ENCODE measurements at regions not wholly inside any gene's neighbourhood (a gene's known extent, or its start where the extent isn't known, plus 50 kb on each side); places are given as distances from the start of the nearest gene placed in this dataset.

DNA sequence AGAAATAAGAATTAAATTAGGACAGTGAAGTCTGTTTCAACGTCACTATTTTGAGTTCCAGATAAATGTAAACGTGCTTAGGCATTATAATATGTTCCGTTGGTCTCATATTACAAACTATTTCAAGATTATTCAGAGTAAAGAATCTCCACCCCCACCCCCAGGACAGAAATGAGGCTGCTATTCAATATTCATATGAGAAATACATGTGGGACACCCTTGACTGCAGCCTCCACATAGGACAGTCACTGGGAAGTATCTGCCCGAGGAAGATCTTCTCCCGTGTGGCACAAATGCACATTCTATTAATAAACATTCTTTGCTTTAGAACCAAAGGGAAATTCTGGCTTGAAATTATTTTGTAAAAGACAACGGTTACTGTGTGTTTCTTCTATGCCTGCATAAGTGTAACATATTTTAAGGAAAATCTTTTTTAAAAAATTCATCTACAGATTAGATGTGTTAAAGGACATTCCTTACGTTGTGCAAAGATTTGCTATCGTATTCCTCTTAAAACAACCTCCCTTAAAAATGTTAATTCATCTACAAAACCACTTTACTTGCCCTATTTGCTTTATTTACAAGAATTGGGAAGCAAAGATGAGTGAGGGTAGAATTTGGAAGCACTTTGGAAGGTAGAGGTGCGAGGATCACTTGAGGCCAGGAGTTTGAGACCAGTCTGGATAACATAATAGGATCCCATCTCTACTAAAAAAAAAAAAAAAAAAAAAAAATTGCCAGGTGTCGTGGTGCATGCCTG, 148.3 kb upstream of the SOX14 start:
- Histone ChIP-seq H3K36me3 (ENCODE audit: control insufficient read depth in 4 of 4, insufficient read depth in 3 of 4, low read depth in 1 of 4, low read length in 3 of 4) (no peaks in the 10 kb centered on the region), H3K4me1 (ENCODE audit: control insufficient read depth in 4 of 4, insufficient read depth in 4 of 4, low read length in 3 of 4) (no peaks in the 10 kb centered on the region), H3K4me3 (ENCODE audit: low read depth in 1 of 3, low read length in 3 of 3) (no peak overlapping the region), H3K9me3 (ENCODE audit: control insufficient read depth in 4 of 4, low read length in 3 of 4) (no peaks in the 10 kb centered on the region), H3K9ac (ENCODE audit: low read depth in 1 of 2, low read length in 2 of 2) (no peak overlapping the region), H3K27me3 (ENCODE audit: control insufficient read depth in 4 of 4, insufficient read depth in 4 of 4, low read length in 3 of 4) (peaks cover 0 to 6% (median 2%) of the 10 kb centered on the region in 4 donors), H3K27ac (ENCODE audit: low read depth in 1 of 2, low read length in 2 of 2) (no peak overlapping the region)
- TF ChIP-seq YY1 (IDR thresholded peaks at IDR 0.05), result no peak
- TF ChIP-seq TAF1 (conservative IDR thresholded peaks at IDR 0.05), result no peak
- TF ChIP-seq EGR1 (IDR thresholded peaks at IDR 0.05; ENCODE audit: low read depth in 2 of 2), result no peak
- TF ChIP-seq SP1 (IDR thresholded peaks at IDR 0.05), result no peak
- no peak for TF ChIP-seq HNF4G (IDR thresholded peaks at IDR 0.05)
- TF ChIP-seq HNF4A (conservative IDR thresholded peaks at IDR 0.05), result no peak
- TF ChIP-seq, protein P1, sequence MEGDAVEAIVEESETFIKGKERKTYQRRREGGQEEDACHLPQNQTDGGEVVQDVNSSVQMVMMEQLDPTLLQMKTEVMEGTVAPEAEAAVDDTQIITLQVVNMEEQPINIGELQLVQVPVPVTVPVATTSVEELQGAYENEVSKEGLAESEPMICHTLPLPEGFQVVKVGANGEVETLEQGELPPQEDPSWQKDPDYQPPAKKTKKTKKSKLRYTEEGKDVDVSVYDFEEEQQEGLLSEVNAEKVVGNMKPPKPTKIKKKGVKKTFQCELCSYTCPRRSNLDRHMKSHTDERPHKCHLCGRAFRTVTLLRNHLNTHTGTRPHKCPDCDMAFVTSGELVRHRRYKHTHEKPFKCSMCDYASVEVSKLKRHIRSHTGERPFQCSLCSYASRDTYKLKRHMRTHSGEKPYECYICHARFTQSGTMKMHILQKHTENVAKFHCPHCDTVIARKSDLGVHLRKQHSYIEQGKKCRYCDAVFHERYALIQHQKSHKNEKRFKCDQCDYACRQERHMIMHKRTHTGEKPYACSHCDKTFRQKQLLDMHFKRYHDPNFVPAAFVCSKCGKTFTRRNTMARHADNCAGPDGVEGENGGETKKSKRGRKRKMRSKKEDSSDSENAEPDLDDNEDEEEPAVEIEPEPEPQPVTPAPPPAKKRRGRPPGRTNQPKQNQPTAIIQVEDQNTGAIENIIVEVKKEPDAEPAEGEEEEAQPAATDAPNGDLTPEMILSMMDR (IDR thresholded peaks at IDR 0.05; ENCODE audit: low read depth, low read length, missing input control), result no peak
- no peak for TF ChIP-seq GABPA (IDR thresholded peaks at IDR 0.05 in 1 of 2, conservative IDR thresholded peaks at IDR 0.05 in 1 of 2)
- TF ChIP-seq FOXA1 (IDR thresholded peaks at IDR 0.05), result no peak
- TF ChIP-seq FOXA2 (IDR thresholded peaks at IDR 0.05), result no peak
- TF ChIP-seq MAX (IDR thresholded peaks at IDR 0.05), result no peak
- TF ChIP-seq, protein P2, sequence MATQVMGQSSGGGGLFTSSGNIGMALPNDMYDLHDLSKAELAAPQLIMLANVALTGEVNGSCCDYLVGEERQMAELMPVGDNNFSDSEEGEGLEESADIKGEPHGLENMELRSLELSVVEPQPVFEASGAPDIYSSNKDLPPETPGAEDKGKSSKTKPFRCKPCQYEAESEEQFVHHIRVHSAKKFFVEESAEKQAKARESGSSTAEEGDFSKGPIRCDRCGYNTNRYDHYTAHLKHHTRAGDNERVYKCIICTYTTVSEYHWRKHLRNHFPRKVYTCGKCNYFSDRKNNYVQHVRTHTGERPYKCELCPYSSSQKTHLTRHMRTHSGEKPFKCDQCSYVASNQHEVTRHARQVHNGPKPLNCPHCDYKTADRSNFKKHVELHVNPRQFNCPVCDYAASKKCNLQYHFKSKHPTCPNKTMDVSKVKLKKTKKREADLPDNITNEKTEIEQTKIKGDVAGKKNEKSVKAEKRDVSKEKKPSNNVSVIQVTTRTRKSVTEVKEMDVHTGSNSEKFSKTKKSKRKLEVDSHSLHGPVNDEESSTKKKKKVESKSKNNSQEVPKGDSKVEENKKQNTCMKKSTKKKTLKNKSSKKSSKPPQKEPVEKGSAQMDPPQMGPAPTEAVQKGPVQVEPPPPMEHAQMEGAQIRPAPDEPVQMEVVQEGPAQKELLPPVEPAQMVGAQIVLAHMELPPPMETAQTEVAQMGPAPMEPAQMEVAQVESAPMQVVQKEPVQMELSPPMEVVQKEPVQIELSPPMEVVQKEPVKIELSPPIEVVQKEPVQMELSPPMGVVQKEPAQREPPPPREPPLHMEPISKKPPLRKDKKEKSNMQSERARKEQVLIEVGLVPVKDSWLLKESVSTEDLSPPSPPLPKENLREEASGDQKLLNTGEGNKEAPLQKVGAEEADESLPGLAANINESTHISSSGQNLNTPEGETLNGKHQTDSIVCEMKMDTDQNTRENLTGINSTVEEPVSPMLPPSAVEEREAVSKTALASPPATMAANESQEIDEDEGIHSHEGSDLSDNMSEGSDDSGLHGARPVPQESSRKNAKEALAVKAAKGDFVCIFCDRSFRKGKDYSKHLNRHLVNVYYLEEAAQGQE (IDR thresholded peaks at IDR 0.05), result no peak
- no peak for DNase-seq (ENCODE audit: low spot score)
- 61% methylated on average over 10 of the region's 10 CpGs for WGBS

DNA sequence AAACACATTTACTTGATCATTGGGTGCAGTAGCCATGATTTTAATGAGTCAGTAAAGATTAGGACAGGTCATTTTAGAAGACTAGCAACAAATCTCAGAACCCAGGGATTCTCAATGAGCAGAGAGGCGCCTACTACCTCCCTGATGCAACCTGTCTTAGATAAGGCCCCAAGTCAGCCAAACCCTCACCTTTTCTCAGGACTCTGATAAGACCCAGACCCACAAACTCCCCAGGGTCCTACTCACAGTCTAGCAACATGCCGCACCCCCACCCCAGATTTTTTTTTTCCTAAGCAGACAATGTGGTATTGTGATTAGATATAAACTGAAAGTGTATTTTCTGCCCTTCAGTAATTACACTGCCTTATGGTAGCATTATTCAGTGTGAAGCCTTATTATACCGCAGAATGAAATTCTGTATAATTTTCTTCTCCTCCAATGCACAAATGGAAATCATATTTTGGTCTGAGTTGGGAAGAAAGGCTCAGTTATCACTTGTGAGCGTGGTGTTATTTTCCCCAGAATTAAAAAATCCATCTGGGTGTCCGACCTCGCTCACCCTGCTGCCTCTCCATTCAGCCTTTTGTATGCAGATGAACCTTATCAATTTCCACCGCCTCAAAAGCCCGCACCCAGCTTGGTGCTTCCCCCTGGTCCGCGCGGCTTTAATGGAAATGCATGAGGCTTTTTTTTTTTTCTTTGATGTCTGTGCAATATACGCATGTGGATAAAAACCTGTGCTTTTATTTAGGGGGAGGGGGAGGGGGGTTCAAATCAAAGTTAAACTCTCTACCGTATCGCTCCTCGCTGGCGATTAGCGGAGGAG, 122.0 kb upstream of the SOX14 start:
- H3K4me3 ChIP-seq (ENCODE audit: low read depth in 1 of 3, low read length in 3 of 3), result no peak overlapping the region
- no peak overlapping the region for H3K9ac ChIP-seq (ENCODE audit: low read depth in 1 of 2, low read length in 2 of 2)
- no peak for TF ChIP-seq EGR1 (IDR thresholded peaks at IDR 0.05; ENCODE audit: low read depth in 2 of 2)
- TF ChIP-seq FOXA2 (IDR thresholded peaks at IDR 0.05), result no peak
- no peak for TF ChIP-seq JUND (IDR thresholded peaks at IDR 0.05)
- TF ChIP-seq ATF3 (IDR thresholded peaks at IDR 0.05), result no peak
- H3K4me1 ChIP-seq (ENCODE audit: control insufficient read depth in 4 of 4, insufficient read depth in 4 of 4, low read length in 3 of 4), result no peaks in the 10 kb centered on the region
- no peak for DNase-seq (ENCODE audit: low spot score)
- H3K27ac ChIP-seq (ENCODE audit: low read depth in 1 of 2, low read length in 2 of 2), result no peak overlapping the region
- H3K36me3 ChIP-seq (ENCODE audit: control insufficient read depth in 4 of 4, insufficient read depth in 3 of 4, low read depth in 1 of 4, low read length in 3 of 4), result no peaks in the 10 kb centered on the region
- H3K9me3 ChIP-seq (ENCODE audit: control insufficient read depth in 4 of 4, low read length in 3 of 4), result peaks cover 0 to 2% (median 0%) of the 10 kb centered on the region in 4 donors
- WGBS, result 24% methylated on average over 17 of the region's 17 CpGs
- H3K27me3 ChIP-seq (ENCODE audit: control insufficient read depth in 4 of 4, insufficient read depth in 4 of 4, low read length in 3 of 4), result peaks cover 0 to 10% (median 2%) of the 10 kb centered on the region in 4 donors

All from liver (tissue), 8 donors.